H1 (cell line): ENCODE measurements at regions not wholly inside any gene's neighbourhood (a gene's known extent, or its start where the extent isn't known, plus 50 kb on each side); places are given as distances from the start of the nearest gene placed in this dataset.

Experiments used
- CEBPB ChIP-seq: IDR thresholded peaks from 2 replicates; pipeline ENCODE4 v1.6.1; 2012; ENCODE audit warnings: low read depth, low read length
- POLR2A ChIP-seq, 2 experiments: IDR thresholded peaks; 1 replicate in 1 of 2; 2 replicates in 1 of 2; pipeline ENCODE4 v1.6.1; 2011; ENCODE audit warnings: low read depth in 2 of 2, low read length in 2 of 2, mild to moderate bottlenecking in 2 of 2; ENCODE audit errors: control extremely low read depth in 1 of 2
- POLR2AphosphoS5 ChIP-seq: IDR thresholded peaks from 2 replicates; pipeline ENCODE4 v1.6.1; 2011; ENCODE audit warnings: low read depth, low read length
- TF ChIP-seq, protein P1 (sequence below), 3 experiments: IDR thresholded peaks; 1 replicate in 2 of 3; 2 replicates in 1 of 3; pipeline versions ENCODE4 v1.5.1 to v1.6.1; 2011; ENCODE audit warnings: low read length in 3 of 3, mild to moderate bottlenecking in 3 of 3, inconsistent platforms in 2 of 3, low read depth in 1 of 3, moderate library complexity in 1 of 3; ENCODE audit not compliant: insufficient read depth in 1 of 3; ENCODE audit errors: control extremely low read depth in 1 of 3

DNA sequence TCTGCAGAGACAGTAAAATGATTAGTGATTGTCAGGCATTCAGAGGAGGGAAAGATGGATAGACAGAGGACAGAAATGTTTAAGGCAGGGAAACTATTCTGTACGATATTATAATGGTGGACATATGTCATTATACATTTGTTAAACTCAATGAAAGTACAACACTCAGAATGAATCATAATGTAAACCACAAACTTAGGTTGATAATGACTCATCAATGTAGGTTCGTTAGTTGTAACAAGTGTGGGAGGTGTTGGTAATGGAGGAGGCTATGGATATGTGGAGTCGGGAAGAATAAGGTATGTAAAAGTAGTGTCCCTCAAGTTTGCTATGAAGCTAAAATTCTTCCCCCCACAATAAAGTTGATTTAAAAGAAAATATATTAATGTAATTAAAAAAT, 455.0 kb downstream of the BRINP3 start:
- TF ChIP-seq, protein P1, sequence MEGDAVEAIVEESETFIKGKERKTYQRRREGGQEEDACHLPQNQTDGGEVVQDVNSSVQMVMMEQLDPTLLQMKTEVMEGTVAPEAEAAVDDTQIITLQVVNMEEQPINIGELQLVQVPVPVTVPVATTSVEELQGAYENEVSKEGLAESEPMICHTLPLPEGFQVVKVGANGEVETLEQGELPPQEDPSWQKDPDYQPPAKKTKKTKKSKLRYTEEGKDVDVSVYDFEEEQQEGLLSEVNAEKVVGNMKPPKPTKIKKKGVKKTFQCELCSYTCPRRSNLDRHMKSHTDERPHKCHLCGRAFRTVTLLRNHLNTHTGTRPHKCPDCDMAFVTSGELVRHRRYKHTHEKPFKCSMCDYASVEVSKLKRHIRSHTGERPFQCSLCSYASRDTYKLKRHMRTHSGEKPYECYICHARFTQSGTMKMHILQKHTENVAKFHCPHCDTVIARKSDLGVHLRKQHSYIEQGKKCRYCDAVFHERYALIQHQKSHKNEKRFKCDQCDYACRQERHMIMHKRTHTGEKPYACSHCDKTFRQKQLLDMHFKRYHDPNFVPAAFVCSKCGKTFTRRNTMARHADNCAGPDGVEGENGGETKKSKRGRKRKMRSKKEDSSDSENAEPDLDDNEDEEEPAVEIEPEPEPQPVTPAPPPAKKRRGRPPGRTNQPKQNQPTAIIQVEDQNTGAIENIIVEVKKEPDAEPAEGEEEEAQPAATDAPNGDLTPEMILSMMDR (IDR thresholded peaks at IDR 0.05; ENCODE audit: control extremely low read depth in 1 of 3, insufficient read depth in 1 of 3, low read depth in 1 of 3, low read length in 3 of 3): no peak
- TF ChIP-seq POLR2A (IDR thresholded peaks at IDR 0.05; ENCODE audit: control extremely low read depth in 1 of 2, low read depth in 2 of 2, low read length in 2 of 2) (no peak), POLR2AphosphoS5 (no peak), CEBPB (no peak)
